Loucy (cell line): ENCODE measurements at regions not wholly inside any gene's neighbourhood (a gene's known extent, or its start where the extent isn't known, plus 50 kb on each side); places are given as distances from the start of the nearest gene placed in this dataset.

ENCODE experiments used
- EZH2phosphoT487 ChIP-seq: fragments of 200-600 bp; IDR thresholded peaks from 2 replicates; pipeline ENCODE4 v1.6.1; 2018; ENCODE audit warnings: antibody characterized with exemption, mild to moderate bottlenecking, moderate library complexity, borderline replicate concordance
- TF ChIP-seq, protein P1 (sequence below): fragments of 200-600 bp; sonication (generic); conservative IDR thresholded peaks from 2 replicates; pipeline ENCODE4 v1.5.1; 2014; ENCODE audit warnings: mild to moderate bottlenecking, antibody characterized with exemption, low read length

DNA sequence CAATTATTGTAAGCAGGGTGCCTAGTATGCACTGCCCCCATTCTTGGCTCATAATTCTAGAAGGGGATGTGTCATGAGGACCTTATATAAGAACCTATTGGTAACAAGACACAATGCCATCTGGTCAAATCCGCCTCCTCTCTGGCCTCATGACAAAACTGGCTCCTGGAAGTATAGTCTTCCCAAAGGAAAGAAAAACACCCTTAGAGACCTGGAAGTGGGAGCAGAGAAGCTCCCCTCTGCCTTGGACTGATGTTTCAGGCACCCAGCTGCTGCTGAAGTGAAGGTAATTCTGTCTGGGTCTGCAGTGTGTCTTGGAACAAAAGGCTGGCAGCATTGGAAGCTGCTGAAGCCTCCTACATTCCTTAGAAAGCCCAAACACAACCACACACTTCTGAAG is 107.2 kb upstream of the CLSTN2 start:
- TF ChIP-seq, protein P1, sequence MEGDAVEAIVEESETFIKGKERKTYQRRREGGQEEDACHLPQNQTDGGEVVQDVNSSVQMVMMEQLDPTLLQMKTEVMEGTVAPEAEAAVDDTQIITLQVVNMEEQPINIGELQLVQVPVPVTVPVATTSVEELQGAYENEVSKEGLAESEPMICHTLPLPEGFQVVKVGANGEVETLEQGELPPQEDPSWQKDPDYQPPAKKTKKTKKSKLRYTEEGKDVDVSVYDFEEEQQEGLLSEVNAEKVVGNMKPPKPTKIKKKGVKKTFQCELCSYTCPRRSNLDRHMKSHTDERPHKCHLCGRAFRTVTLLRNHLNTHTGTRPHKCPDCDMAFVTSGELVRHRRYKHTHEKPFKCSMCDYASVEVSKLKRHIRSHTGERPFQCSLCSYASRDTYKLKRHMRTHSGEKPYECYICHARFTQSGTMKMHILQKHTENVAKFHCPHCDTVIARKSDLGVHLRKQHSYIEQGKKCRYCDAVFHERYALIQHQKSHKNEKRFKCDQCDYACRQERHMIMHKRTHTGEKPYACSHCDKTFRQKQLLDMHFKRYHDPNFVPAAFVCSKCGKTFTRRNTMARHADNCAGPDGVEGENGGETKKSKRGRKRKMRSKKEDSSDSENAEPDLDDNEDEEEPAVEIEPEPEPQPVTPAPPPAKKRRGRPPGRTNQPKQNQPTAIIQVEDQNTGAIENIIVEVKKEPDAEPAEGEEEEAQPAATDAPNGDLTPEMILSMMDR, result no peak
- no peak for TF ChIP-seq EZH2phosphoT487
